Activated T-helper 1 cell treated with anti-CD3 and anti-CD28 coated beads, Interleukin-12 subunit alpha, Interleukin-12 subunit beta, Interleukin-2, Interleukin-4 antibody, amounts not matched to agents 30 ng/mL and 10 ng/mL and 1 ng/mL, durations not matched to agents 14 hours and 24 hours and 36 hours (primary cell): ENCODE measurements at regions not wholly inside any gene's neighbourhood (a gene's known extent, or its start where the extent isn't known, plus 50 kb on each side); places are given as distances from the start of the nearest gene placed in this dataset.
"Not testable (repeated sequence)": the region's sequence is repeated elsewhere in the genome, so short reads cannot be mapped to it uniquely, and the experiment has no call there.

Experiments
- DNase-seq: peaks from one replicate; pipeline ENCODE4 v3.0.0; 2021; ENCODE audit warnings: low spot score
- H3K27ac Mint-ChIP-seq: one replicate; pipeline ENCODE4 v1.8.0; 2021; ENCODE audit warnings: mild to moderate bottlenecking, mixed read lengths
- H3K27me3 Mint-ChIP-seq: one replicate; pipeline ENCODE4 v1.8.0; 2022; ENCODE audit warnings: mild to moderate bottlenecking, moderate library complexity, mixed read lengths; ENCODE audit not compliant: insufficient read depth
- H3K36me3 Mint-ChIP-seq: one replicate; pipeline ENCODE4 v1.8.0; 2021; ENCODE audit warnings: low read depth, mixed read lengths
- H3K4me1 Mint-ChIP-seq: one replicate; pipeline ENCODE4 v1.8.0; 2021; ENCODE audit warnings: low read depth, mixed read lengths
- H3K4me3 Mint-ChIP-seq: one replicate; pipeline ENCODE4 v1.8.0; 2021; ENCODE audit warnings: mild to moderate bottlenecking, moderate library complexity, mixed read lengths
- H3K9me3 Mint-ChIP-seq: one replicate; pipeline ENCODE4 v1.8.0; 2021; ENCODE audit warnings: mixed read lengths
- intact Hi-C: fragments of 100-400 bp; cut with micrococcal nuclease; formaldehyde crosslinking; loops from one replicate; pipeline ENCODE4 v1.15.1; 2024

- H3K9me3 Mint-ChIP-seq, H3K27ac Mint-ChIP-seq, DNase-seq, H3K4me3 Mint-ChIP-seq, H3K4me1 Mint-ChIP-seq, intact Hi-C loops, H3K27me3 Mint-ChIP-seq, H3K36me3 Mint-ChIP-seq: not testable (repeated sequence)
These were observed 56.8 kb downstream of the ATP6V0E2 start for GRCh38 chr7:149930374-149931068.

- H3K9me3 Mint-ChIP-seq, intact Hi-C loops, H3K27me3 Mint-ChIP-seq, H3K27ac Mint-ChIP-seq, H3K4me1 Mint-ChIP-seq, H3K4me3 Mint-ChIP-seq, H3K36me3 Mint-ChIP-seq, DNase-seq: not testable (repeated sequence)
These were observed 60.0 kb downstream of the ATP6V0E2 start for GRCh38 chr7:149933776-149934175.

GRCh38 chr7:149947346-149947745 is 73.6 kb downstream of the ATP6V0E2 start:
- H3K36me3 Mint-ChIP-seq, H3K27me3 Mint-ChIP-seq, H3K27ac Mint-ChIP-seq, H3K9me3 Mint-ChIP-seq, H3K4me1 Mint-ChIP-seq, DNase-seq, H3K4me3 Mint-ChIP-seq, intact Hi-C loops: not testable (repeated sequence)

DNA sequence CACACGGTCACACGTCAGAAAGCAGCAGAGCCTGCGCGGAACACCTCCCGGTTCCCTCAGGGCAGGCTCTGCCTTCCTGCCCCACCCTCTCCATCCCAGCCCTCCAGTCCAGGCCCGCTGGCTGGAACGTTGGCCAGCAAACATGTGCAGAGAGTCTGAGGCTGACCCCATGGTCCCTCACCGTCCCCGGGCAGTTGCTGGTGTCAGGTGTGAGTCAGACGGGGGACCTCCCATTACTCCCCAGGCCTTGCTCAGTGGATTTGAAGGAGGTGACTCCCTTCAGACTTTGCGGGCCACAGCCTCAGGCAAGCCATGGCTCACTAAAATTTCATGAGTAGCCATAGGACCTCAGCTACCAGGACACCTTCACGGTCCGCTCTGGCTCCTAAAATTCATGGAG is 74.7 kb downstream of the ATP6V0E2 start:
- H3K4me3 Mint-ChIP-seq, H3K36me3 Mint-ChIP-seq, H3K27ac Mint-ChIP-seq, DNase-seq, intact Hi-C loops, H3K9me3 Mint-ChIP-seq, H3K4me1 Mint-ChIP-seq, H3K27me3 Mint-ChIP-seq: not testable (repeated sequence)

DNA sequence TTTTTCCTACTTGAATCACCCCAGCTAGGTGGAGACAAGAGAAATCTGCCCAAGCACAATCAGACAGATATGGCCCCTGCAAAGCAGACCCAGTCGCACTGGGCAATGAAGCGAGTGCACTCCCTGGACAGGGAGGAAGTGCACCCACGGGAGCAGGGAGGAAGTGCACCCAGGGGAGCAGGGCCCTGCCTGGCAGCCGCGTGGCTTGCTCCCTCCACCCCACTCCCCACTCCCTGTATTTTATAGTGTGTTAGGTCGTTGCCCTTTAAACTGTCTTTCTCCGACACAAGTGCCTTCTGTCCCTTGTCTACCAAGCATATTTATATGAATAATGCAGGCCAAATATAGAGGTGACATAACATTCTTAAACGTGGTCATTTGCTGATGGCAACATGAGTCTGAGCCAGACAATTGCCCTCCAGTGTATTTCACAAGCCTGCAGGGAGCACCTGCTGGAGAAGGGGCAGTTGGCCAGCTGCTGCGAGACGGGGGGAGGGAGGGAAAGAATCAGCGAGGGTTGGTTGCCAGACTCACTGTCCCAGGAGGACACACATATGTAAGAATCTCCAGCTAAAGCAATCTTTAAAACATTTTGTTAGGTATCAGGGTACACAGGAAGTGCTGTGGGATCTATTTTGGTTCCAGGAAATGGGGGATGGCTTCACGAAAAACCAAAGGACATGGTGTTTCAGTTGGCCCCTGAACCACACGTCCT is 76.3 kb downstream of the ATP6V0E2 start:
- H3K27ac Mint-ChIP-seq, H3K9me3 Mint-ChIP-seq, H3K27me3 Mint-ChIP-seq, H3K36me3 Mint-ChIP-seq, H3K4me1 Mint-ChIP-seq, intact Hi-C loops, H3K4me3 Mint-ChIP-seq, DNase-seq: not testable (repeated sequence)

DNA sequence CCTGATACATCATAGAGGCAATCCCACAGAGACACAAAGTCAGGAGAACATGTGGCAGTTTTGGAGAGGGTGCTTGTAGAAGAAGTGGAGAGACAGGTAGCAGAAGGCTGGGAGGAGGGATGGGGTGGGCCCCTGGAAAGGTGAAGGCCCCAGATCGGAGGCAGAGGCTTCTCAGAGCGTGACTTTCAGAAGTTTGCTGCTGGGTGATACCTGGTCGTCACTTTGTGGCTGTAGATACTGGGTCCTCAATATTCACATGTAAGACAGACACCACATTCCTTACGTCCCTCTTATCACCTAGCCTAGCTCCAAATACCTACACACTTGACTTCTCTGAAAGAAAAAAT is 76.8 kb downstream of the ATP6V0E2 start:
- H3K4me1 Mint-ChIP-seq, H3K9me3 Mint-ChIP-seq, H3K4me3 Mint-ChIP-seq, intact Hi-C loops, H3K27ac Mint-ChIP-seq, H3K36me3 Mint-ChIP-seq, DNase-seq, H3K27me3 Mint-ChIP-seq: not testable (repeated sequence)

- H3K27ac Mint-ChIP-seq, DNase-seq, intact Hi-C loops, H3K9me3 Mint-ChIP-seq, H3K4me3 Mint-ChIP-seq, H3K27me3 Mint-ChIP-seq, H3K4me1 Mint-ChIP-seq, H3K36me3 Mint-ChIP-seq: not testable (repeated sequence)
These were observed 77.8 kb downstream of the ATP6V0E2 start for GRCh38 chr7:149951579-149951978.

DNA sequence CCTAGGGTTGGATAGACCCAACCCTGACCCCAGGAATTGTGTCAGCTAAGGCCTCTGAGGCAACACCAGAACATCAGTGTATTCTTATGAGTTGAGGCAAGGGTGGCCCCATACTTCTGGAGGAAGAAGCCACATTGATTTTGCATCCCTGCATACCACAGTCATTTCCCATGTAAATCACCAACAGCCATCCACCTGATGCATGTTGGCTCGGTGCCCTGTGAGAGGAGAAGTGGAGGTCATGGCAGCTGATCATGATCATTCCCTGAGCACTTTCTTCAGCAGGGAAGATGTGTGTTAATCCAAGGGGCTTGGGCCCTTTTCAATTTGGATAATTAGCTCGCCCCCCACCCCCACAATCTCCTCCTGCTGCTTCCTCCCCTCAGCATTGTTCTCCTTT is 85.1 kb downstream of the ATP6V0E2 start:
- peaks cover 26% of the 10 kb centered on the region for H3K9me3 Mint-ChIP-seq

GRCh38 chr7:149960863-149961262 is 87.1 kb downstream of the ATP6V0E2 start:
- H3K4me1 Mint-ChIP-seq, H3K4me3 Mint-ChIP-seq, intact Hi-C loops, DNase-seq, H3K36me3 Mint-ChIP-seq, H3K27me3 Mint-ChIP-seq: not testable (repeated sequence)
- peaks cover 26% of the 10 kb centered on the region for H3K9me3 Mint-ChIP-seq
- peak overlapping the region; percentile 63 for H3K27ac Mint-ChIP-seq

More for the DNA sequence above, 85.1 kb downstream of the ATP6V0E2 start:
- DNase-seq, H3K36me3 Mint-ChIP-seq, H3K4me1 Mint-ChIP-seq, H3K27me3 Mint-ChIP-seq, H3K4me3 Mint-ChIP-seq, intact Hi-C loops, H3K27ac Mint-ChIP-seq: not testable (repeated sequence)

DNA sequence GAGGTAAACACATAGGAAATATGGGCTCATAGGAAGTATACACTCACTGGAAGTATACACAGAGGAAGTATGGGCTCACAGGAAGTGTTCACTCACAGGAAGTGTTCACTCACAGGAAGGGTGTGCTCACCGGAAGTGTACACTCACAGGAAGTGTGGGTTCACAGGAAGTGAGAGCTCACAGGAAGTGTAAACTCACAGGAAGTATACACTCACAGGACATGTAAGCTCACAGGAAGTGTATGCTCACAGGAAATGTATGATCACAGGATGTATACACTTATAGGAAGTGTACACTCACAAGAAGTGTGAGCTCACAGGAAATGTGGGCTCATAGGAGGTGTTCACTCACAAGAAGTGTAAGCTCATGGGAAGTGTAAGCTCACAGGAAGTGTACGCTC is 88.1 kb downstream of the ATP6V0E2 start:
- peak overlapping the region; percentile 55 for H3K27ac Mint-ChIP-seq
- H3K4me3 Mint-ChIP-seq, H3K36me3 Mint-ChIP-seq, H3K27me3 Mint-ChIP-seq, DNase-seq, H3K4me1 Mint-ChIP-seq, intact Hi-C loops: not testable (repeated sequence)
- peaks cover 26% of the 10 kb centered on the region for H3K9me3 Mint-ChIP-seq

GRCh38 chr7:149962685-149963319 is 89.0 kb downstream of the ATP6V0E2 start:
- H3K4me1 Mint-ChIP-seq, H3K27ac Mint-ChIP-seq, DNase-seq, H3K27me3 Mint-ChIP-seq, H3K36me3 Mint-ChIP-seq, H3K4me3 Mint-ChIP-seq, intact Hi-C loops: not testable (repeated sequence)
- peaks cover 26% of the 10 kb centered on the region for H3K9me3 Mint-ChIP-seq

DNA sequence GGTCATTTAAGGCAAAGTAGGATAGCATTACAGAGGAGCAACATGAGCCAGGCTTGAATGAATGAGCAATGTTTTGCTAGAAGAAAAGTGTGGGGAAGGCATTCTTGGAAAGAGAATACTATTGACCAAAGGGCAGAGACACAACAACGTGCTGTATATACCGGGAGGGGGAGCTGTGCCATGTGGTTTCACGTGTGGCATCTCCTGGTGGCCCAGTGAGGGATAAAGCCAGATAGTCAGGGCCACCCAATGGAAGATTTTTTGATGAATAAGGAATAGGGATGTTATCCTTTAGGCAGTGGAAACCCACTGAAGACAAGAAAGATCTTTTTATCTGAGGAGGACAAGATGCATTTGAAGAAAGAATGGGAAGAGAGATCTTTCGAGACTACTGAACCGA is 90.2 kb downstream of the ATP6V0E2 start:
- DNase-seq, intact Hi-C loops, H3K27me3 Mint-ChIP-seq, H3K27ac Mint-ChIP-seq, H3K4me1 Mint-ChIP-seq, H3K36me3 Mint-ChIP-seq, H3K4me3 Mint-ChIP-seq: not testable (repeated sequence)
- peaks cover 26% of the 10 kb centered on the region for H3K9me3 Mint-ChIP-seq

- H3K36me3 Mint-ChIP-seq, H3K27ac Mint-ChIP-seq, DNase-seq, H3K4me3 Mint-ChIP-seq, intact Hi-C loops, H3K4me1 Mint-ChIP-seq, H3K27me3 Mint-ChIP-seq: not testable (repeated sequence)
- H3K9me3 Mint-ChIP-seq, result peaks cover 12% of the 10 kb centered on the region
These were observed 92.7 kb downstream of the ATP6V0E2 start for GRCh38 chr7:149966444-149966843.
